H1 (cell line): ENCODE measurements at regions not wholly inside any gene's neighbourhood (a gene's known extent, or its start where the extent isn't known, plus 50 kb on each side); places are given as distances from the start of the nearest gene placed in this dataset.

Experiments
- CBX5 ChIP-seq: fragments of 300-800, 300-1000 bp; sonication (generic); IDR thresholded peaks from 2 replicates; pipeline ENCODE4 v1.7.1; 2016; ENCODE audit warnings: antibody characterized with exemption, low read length, low read depth
- CHD1 ChIP-seq: IDR thresholded peaks from 2 replicates; pipeline ENCODE4 v1.6.1; 2012; ENCODE audit warnings: low read depth, low read length, improper control_type of control experiment
- CTCF ChIP-seq, 3 experiments: IDR thresholded peaks; 1 replicate in 2 of 3; 2 replicates in 1 of 3; pipeline versions ENCODE4 v1.5.1 to v1.6.1; 2011; ENCODE audit warnings: low read length in 3 of 3, mild to moderate bottlenecking in 3 of 3, inconsistent platforms in 2 of 3, low read depth in 1 of 3, moderate library complexity in 1 of 3; ENCODE audit not compliant: insufficient read depth in 1 of 3; ENCODE audit errors: control extremely low read depth in 1 of 3
- EP300 ChIP-seq, 2 experiments: IDR thresholded peaks; 1 replicate in 1 of 2; 2 replicates in 1 of 2; pipeline ENCODE4 v1.6.1; 2011 to 2012; ENCODE audit warnings: low read depth in 2 of 2, low read length in 2 of 2, mild to moderate bottlenecking in 2 of 2, borderline replicate concordance in 1 of 2, inconsistent platforms in 1 of 2, moderate library complexity in 1 of 2
- SIN3A ChIP-seq, 2 experiments: IDR thresholded peaks in 1 of 2; conservative IDR thresholded peaks in 1 of 2; 2 replicates each; pipeline ENCODE4 v1.6.1; 2011 to 2012; ENCODE audit warnings: low read length in 2 of 2, improper control_type of control experiment in 1 of 2, low read depth in 1 of 2, mild to moderate bottlenecking in 1 of 2

- TF ChIP-seq SIN3A (conservative IDR thresholded peaks at IDR 0.05 in 1 of 2, IDR thresholded peaks at IDR 0.05 in 1 of 2; ENCODE audit: low read depth in 1 of 2, low read length in 2 of 2) (no peak), CTCF (IDR thresholded peaks at IDR 0.05; ENCODE audit: control extremely low read depth in 1 of 3, insufficient read depth in 1 of 3, low read depth in 1 of 3, low read length in 3 of 3) (no peak), CBX5 (no peak), CHD1 (no peak), EP300 (IDR thresholded peaks at IDR 0.05; ENCODE audit: borderline replicate concordance in 1 of 2, low read depth in 2 of 2, low read length in 2 of 2) (no peak)
These were observed 421.8 kb downstream of the ACTL7B start for GRCh38 chr9:108434036-108434435.
